ENCODE measurements at regions not wholly inside any gene's neighbourhood (a gene's known extent, or its start where the extent isn't known, plus 50 kb on each side); places are given as distances from the start of the nearest gene placed in this dataset.

GRCh38 chr18:57890266-57890665 is 87.2 kb upstream of the ATP8B1 start:
- TF ChIP-seq MAX (IDR thresholded peaks at IDR 0.05), result no peak
- TF ChIP-seq, protein P1, sequence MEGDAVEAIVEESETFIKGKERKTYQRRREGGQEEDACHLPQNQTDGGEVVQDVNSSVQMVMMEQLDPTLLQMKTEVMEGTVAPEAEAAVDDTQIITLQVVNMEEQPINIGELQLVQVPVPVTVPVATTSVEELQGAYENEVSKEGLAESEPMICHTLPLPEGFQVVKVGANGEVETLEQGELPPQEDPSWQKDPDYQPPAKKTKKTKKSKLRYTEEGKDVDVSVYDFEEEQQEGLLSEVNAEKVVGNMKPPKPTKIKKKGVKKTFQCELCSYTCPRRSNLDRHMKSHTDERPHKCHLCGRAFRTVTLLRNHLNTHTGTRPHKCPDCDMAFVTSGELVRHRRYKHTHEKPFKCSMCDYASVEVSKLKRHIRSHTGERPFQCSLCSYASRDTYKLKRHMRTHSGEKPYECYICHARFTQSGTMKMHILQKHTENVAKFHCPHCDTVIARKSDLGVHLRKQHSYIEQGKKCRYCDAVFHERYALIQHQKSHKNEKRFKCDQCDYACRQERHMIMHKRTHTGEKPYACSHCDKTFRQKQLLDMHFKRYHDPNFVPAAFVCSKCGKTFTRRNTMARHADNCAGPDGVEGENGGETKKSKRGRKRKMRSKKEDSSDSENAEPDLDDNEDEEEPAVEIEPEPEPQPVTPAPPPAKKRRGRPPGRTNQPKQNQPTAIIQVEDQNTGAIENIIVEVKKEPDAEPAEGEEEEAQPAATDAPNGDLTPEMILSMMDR (IDR thresholded peaks at IDR 0.05), result no peak
- TF ChIP-seq HOXA7 (CRISPR knock-in tag; IDR thresholded peaks at IDR 0.05), result no peak
- no peak for TF ChIP-seq REST (IDR thresholded peaks at IDR 0.05)
- TF ChIP-seq JUNB (IDR thresholded peaks at IDR 0.05), result no peak
- TF ChIP-seq POLR2A (IDR thresholded peaks at IDR 0.05; ENCODE audit: low read length), result no peak
- TF ChIP-seq MYC (IDR thresholded peaks at IDR 0.05; ENCODE audit: borderline replicate concordance, low read length), result no peak
- no peak for TF ChIP-seq KDM1A (IDR thresholded peaks at IDR 0.05; ENCODE audit: low read depth)
- no peak for TF ChIP-seq EP300 (IDR thresholded peaks at IDR 0.05)
- TF ChIP-seq RNF2 (IDR thresholded peaks at IDR 0.05; ENCODE audit: borderline replicate concordance, low read depth), result no peak
- TF ChIP-seq CBX8 (IDR thresholded peaks at IDR 0.05), result no peak
- TF ChIP-seq RAD21 (conservative IDR thresholded peaks at IDR 0.05 in 1 of 2, IDR thresholded peaks at IDR 0.05 in 1 of 2), result no peak
- TF ChIP-seq KDM5A (IDR thresholded peaks at IDR 0.05), result no peak

All from A549 (cell line).